ENCODE measurements at regions not wholly inside any gene's neighbourhood (a gene's known extent, or its start where the extent isn't known, plus 50 kb on each side); places are given as distances from the start of the nearest gene placed in this dataset.

- DNase-seq, result no peak
Observed at GRCh38 chr1:244197851-244198375, 146.8 kb downstream of the ZBTB18 start.

GRCh38 chr1:244199902-244200301 lies 148.8 kb downstream of the ZBTB18 start:
- DNase-seq, result no peak

- DNase-seq, result no peak
Observed at GRCh38 chr1:244200596-244200995, 149.5 kb downstream of the ZBTB18 start.

DNA sequence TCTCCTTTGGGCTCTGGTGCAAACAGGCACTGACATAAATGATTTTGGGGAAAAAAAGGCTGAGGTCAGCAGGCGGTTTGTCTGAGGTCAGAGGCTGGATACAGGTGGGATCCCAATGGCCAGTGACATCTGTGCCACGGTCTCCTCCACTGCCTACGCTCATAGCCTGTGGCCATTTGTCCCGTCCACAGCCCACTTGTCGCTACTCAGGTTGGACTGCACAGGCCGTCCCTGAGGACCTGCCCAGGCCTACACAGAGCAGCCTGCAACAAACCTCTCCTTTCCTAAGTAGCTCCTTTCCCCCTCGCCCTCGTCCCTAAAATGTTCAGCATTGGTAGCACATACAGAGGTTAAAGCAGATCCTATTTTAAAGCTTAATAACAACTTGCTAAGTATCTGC lies 150.7 kb downstream of the ZBTB18 start:
- no peak for DNase-seq

DNA sequence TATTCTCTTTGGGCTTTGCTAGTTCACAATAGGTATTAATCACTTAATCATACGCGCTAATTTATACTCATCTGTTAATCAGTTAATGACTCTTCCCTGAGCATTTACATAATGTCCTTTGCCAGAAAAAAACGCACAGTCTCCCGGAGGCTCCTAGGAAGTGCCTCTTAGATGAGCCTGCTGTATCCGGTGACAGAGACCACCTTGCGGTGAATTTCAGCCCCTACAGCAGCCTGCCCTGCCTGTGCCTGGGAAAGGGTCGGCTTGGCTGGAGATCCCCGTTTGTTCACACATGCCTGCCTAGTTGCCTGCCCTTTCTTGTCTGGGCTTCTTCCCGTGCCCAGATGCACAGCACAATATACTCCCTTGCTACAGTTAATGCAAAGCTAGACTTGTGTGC lies 152.9 kb downstream of the ZBTB18 start:
- no peak for DNase-seq

DNA sequence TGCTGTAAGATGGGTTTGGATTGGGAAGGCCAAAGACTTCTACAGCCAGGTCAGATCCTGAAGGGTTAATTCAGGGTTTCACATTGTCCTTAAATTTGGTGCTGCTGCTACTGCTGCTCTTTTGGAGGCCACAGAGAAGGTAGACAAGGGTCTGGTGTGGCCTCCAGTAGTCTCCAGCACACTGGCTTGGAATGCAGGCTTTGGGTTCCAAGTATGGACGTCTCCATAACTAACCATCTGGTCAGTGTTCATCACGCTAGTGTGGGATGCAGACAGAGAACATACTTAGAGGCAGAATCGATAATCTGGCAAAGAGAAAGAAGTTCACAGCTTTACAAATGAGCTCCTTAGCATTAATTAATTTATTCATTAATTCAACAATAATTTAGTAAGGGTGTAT lies 154.1 kb downstream of the ZBTB18 start:
- DNase-seq, result no peak

- DNase-seq, result no peak
Observed at GRCh38 chr1:244205906-244206305, 154.8 kb downstream of the ZBTB18 start.

DNA sequence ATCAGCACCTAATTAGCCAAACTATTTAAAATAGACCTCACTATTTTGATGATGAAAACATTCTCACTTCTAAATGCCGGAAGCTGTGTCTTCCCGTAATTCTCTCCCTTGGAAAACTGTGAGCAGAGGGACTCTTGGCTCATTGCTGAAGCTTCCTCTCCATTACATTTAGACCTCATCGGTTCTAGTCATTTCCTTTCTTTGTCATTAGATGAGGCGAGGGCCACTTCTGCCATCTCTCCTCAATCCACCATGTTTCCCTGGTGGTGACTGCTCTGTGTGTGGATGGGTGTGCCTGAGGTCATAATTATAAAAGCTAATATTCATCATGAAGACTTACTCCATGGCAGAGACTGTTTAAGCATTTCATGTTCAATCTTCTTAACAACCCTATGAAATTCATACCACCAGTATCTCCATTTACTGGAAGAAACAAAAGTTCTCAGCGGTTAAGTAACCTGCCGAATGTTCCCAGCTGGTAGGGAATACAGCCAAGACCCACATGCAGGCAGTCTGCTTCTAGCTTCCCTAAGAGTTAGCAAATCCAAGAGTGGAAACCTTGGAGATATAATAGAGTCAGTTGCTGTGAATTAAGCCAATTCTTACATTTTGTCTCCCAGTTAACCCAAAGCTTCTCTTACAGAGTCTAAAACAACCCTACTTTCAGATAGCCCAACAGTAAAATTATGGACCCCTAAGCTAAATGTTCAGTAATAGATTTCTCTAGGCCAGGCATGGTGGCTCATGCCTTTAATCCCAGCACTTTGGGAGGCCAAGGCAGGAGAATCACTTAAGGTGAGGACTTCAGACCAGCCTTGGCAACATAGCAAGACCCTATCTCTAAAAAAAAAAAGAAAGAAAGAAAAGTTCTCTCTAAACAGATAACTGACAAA lies 156.2 kb downstream of the ZBTB18 start:
- DNase-seq, result no peak

DNA sequence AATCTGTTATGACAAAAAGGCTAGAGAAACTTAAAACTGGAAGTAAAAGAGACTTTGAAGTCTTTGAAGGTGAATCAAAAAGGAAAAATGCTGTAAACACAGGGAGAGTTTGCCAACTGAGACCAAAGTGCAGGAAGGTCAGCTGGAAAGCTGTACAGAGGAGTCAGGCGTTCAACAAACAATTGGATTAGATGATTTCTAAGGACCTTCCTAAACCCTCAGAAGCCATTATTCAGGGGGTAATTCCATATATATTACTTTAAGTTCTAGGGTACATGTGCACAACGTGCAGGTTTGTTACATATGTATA lies 156.8 kb downstream of the ZBTB18 start:
- no peak for DNase-seq

- no peak for DNase-seq
Observed at GRCh38 chr1:244209955-244210354, 158.9 kb downstream of the ZBTB18 start.

DNA sequence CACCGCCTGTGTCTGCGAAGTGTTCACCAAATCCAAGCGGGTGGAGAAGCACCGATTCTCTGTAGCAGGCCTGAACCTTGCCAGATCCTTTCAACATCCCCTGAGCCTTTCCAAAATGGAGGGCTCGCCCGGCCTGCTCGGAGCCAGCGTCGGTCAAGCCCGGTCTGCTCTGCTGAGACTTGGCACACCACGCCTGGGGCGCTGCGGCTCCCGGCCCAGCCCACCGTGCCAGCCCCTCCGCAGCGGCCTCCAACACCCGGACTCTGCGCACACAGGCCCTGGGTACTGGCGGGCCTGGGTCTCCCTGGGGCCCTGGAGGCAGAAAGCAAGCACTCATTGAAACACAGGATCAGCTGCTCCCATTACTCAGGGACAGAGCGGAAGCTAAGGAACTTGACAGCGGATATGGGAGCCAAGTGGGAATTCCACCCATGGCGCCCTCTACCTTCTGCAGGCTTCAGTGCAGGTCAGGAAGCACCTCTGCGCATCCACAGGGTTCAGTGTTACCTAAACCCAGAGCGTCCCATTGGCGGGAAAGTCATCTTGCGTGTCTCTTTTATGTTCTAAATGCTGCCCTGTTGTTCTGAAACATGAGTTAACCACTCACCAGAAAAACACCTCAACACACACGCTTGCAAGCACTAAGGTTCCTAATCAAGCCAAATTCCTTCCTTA lies 159.9 kb downstream of the ZBTB18 start:
- no peak for DNase-seq

DNA sequence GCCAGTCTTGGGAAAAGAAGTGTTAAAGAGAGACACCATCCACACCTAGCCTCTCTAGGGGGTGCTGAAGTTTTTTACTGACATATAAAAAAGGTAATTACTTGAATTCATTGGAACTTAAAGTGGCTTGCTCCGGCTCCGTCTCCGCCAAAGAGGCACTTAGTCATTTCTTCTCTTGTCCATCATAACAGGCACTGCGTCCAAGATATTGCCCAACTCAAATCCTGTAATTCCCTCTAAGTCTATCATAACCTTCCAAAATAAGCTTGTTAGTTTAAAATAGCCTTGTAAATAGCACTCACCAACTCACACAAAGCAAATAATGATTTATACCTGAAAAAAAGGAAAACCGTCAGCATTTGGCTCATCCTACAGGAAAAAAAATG lies 160.5 kb downstream of the ZBTB18 start:
- no peak for DNase-seq

GRCh38 chr1:244212219-244212618 lies 161.1 kb downstream of the ZBTB18 start:
- no peak for DNase-seq

GRCh38 chr1:244212797-244213475 lies 161.9 kb downstream of the ZBTB18 start:
- DNase-seq, result no peak

DNA sequence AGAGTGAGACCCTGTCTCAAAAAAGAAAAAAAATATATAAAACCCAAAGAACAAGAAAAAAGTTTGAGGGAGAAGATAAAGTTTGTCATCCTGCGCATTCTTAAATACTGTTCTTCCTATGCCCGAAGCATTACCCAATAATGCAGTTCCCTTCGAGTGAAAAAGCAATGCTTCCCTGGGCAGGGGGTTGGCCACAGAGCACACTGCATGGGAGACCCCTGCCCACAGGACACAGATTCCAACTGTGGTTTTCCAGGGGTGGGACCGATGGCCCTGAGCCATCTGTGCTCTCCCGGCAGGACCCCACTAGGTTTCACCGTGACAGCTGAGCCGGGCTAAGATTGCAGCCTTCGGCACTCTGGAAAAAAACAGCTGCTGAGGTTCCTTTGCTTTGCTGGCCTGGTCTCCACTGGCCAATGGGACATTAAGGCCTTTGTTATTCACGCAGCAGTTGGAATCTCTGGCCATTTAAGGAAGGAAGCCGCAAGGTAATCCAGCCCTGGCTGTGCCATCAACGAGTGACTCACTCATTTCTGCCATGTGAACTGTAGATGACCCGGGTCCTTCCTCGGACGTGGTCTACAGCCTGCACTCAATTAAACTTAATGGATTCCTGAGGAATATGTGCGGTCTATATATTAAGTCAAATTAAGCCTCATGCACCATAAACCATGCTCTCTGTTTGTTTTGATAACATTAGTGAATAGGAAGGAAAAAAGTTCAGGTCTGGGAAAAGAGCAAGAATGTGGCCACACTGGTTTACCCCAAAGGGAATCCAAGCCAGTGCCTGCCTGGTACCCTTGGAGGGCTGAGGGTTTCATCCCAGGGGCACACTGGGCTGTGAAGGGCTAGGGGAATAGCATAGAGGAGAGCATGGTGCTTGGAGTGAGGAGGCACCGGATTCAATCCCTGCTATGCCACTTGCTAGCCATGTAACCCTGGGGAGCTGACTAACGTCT lies 163.2 kb downstream of the ZBTB18 start:
- no peak for DNase-seq

GRCh38 chr1:244216836-244217235 lies 165.8 kb downstream of the ZBTB18 start:
- DNase-seq, result no peak

- no peak for DNase-seq
Observed at GRCh38 chr1:244217711-244218110, 166.6 kb downstream of the ZBTB18 start.

DNA sequence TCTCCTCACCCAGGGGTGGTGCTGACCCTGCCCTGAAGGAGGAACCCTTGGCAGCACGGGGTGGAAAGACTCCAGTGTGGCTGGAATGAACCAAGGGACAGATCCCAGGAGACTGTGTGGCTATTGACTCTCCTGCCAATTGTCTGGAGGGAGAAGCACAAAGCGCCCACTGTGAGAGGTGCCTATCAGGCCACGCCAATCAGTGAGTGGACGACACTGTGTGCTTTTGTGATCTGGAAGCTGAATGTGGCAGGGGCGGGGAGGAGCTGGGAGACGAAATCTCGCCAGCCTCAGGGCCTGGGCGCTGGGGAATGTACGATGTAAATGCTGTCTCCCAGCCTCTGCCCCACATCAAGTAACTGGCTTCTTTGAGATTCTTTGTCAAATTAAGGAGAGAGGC lies 167.1 kb downstream of the ZBTB18 start:
- DNase-seq, result no peak

- DNase-seq, result no peak
Observed at GRCh38 chr1:244219149-244219548, 168.1 kb downstream of the ZBTB18 start.

GRCh38 chr1:244219802-244220201 lies 168.7 kb downstream of the ZBTB18 start:
- no peak for DNase-seq

GRCh38 chr1:244220410-244220809 lies 169.3 kb downstream of the ZBTB18 start:
- no peak for DNase-seq

DNA sequence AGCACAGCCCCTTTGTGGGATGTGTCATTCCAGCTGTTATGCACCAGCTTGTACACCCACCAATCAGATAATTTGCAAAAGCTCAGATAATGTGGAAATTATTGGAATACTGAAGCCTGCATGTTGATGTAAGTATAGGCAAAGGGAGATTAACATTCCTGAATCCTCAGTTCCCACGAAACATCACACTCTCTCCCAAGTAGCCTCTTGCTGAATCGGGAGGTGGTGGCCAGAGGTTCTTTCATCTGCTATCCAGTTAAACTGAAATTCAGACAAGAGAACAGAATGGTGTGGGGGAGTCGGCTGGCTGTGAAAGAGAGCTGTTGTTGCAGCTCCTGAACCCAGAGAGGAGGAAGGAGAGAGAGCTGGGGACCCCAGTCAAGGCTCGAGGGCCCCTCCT lies 170.9 kb downstream of the ZBTB18 start:
- no peak for DNase-seq
